Panc1 (cell line): ENCODE measurements at regions not wholly inside any gene's neighbourhood (a gene's known extent, or its start where the extent isn't known, plus 50 kb on each side); places are given as distances from the start of the nearest gene placed in this dataset.

Experiments used
- ATAC-seq: fragments of 200-7000 bp; cut with Tn5 transposase; 2 replicates; pipeline ENCODE4 v1.9.1; 2020; ENCODE audit warnings: mild to moderate bottlenecking, moderate library complexity
- BruUV-seq: library from RNA; stranded (reverse); fragments of 400-500 nt; replicated peaks from 2 replicates; lab custom pipeline; 2021; lab: Mats Ljungman, UMichigan
- CTCF ChIA-PET: fragments of 300-600 bp; sonication (Branson Sonifier 250); formaldehyde crosslinking; loops from one replicate; lab custom pipeline; 2022; ENCODE audit warnings: antibody characterized with exemption; lab: Charles Lee
- POLR2A ChIA-PET: fragments of 300-600 bp; sonication (Branson Sonifier 250); formaldehyde crosslinking; loops from one replicate; lab custom pipeline; 2022; ENCODE audit warnings: antibody characterized with exemption; lab: Charles Lee
- DNase-seq: peaks from one replicate; pipeline ENCODE4 v3.0.0-alpha.2; 2010; ENCODE audit warnings: low read depth, low spot score
- H3K27ac ChIP-seq: 2 replicates; pipeline ENCODE4 v1.5.1; 2011; ENCODE audit warnings: mild to moderate bottlenecking, low read length, inconsistent platforms
- H3K27me3 ChIP-seq: fragments of 200-500 bp; sonication (Bioruptor generic); 2 replicates; pipeline ENCODE4 v1.6.0; 2014; ENCODE audit warnings: low read length, inconsistent platforms; ENCODE audit not compliant: control insufficient read depth, insufficient read depth
- H3K36me3 ChIP-seq: fragments of 200-500 bp; sonication (Bioruptor generic); 2 replicates; pipeline ENCODE4 v1.5.1; 2014; ENCODE audit warnings: inconsistent platforms, mild to moderate bottlenecking, low read length, moderate library complexity; ENCODE audit not compliant: control insufficient read depth, insufficient read depth
- H3K4me1 ChIP-seq: 2 replicates; pipeline ENCODE4 v1.5.1; 2011; ENCODE audit warnings: inconsistent platforms, mild to moderate bottlenecking, low read length, moderate library complexity; ENCODE audit not compliant: control insufficient read depth, insufficient read depth
- H3K4me3 ChIP-seq, 2 experiments: 2 replicates each; pipeline ENCODE4 v1.5.1; 2011 to 2012; ENCODE audit warnings: low read depth in 2 of 2, low read length in 2 of 2, mild to moderate bottlenecking in 2 of 2, inconsistent platforms in 1 of 2, moderate library complexity in 1 of 2
- H3K9me3 ChIP-seq: fragments of 200-500 bp; sonication (Bioruptor generic); 2 replicates; pipeline ENCODE4 v1.5.1; 2014; ENCODE audit warnings: low read depth, mild to moderate bottlenecking, inconsistent platforms, low read length, moderate library complexity; ENCODE audit not compliant: control insufficient read depth, insufficient read depth
- POLR2AphosphoS5 ChIP-seq: IDR thresholded peaks from 2 replicates; pipeline ENCODE4 v1.6.1; 2012; ENCODE audit warnings: mild to moderate bottlenecking, low read depth, low read length, moderate library complexity
- SIN3A ChIP-seq: IDR thresholded peaks from 2 replicates; pipeline ENCODE4 v1.6.1; 2012; ENCODE audit warnings: low read depth, mild to moderate bottlenecking, low read length, moderate library complexity, borderline replicate concordance; ENCODE audit not compliant: insufficient read depth
- TCF7L2 ChIP-seq: IDR thresholded peaks from 2 replicates; pipeline ENCODE4 v1.6.1; 2011; ENCODE audit warnings: mild to moderate bottlenecking, low read depth, low read length, inconsistent platforms
- in situ Hi-C: cut with HindIII; loops from 2 replicates; pipeline ENCODE4 v1.10.0; 2016; ENCODE audit warnings: low sequenced_read_pairs, low pct_unique_long_range_greater_than_20kb
- intact Hi-C: fragments of 100-400 bp; cut with micrococcal nuclease; formaldehyde crosslinking; loops from one replicate; pipeline ENCODE4 v1.10.0; 2022; ENCODE audit not compliant: unreplicated experiment
- TF ChIP-seq, protein P1 (sequence below): fragments of 450-650 bp; IDR thresholded peaks from 2 replicates; pipeline ENCODE4 v1.5.1; 2017; ENCODE audit warnings: mild to moderate bottlenecking
- TF ChIP-seq, protein P2 (sequence below), 2 experiments: IDR thresholded peaks; 2 replicates each; pipeline ENCODE4 v1.6.1; 2011 to 2012; ENCODE audit warnings: low read depth in 2 of 2, control low read depth in 1 of 2, low read length in 1 of 2, mild to moderate bottlenecking in 1 of 2, moderate library complexity in 1 of 2; ENCODE audit not compliant: insufficient read depth in 1 of 2

DNA sequence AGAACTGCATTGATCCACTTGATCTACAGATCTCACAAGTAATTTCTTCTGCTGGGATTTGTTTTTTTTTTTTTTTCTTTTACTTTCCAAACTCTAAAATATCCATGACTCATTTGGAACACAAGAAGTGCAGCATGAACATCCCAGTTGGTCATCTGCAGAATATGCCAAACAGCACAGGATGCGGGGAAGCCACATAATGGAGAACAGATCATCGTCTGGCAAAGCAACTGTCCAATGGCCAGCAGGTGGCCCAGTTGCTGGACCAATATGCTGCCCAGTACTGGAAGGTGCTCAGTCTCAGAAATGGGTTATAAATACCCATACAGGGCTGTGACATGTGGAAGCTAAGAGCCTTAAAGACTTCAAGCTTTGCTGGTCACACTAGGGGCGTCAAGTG lies 221.3 kb upstream of the TAS2R1 start:
- in situ Hi-C loops: no loop called here

DNA sequence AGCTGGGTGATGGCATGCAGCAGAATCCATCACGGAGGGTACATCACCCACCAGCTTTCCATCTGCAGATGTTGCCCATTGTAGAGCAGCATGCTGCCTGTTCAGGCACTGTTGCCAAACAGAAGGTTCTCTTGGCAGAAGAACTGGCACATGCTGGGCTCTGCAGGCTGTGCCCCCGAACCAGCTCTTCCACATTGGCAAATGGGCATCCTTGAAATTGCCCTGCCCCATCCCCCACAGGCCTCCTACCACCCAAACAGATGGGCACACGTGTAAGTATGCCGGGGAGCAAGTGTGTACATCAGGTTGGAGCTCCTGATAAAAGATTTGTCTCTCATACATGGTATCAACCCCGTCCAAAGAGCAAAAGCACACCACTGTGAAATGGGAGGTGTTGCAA lies 220.3 kb upstream of the TAS2R1 start:
- CTCF ChIA-PET: no interaction called here

More for the DNA sequence above, 221.3 kb upstream of the TAS2R1 start:
- Histone ChIP-seq H3K27ac (no peak overlapping the region), H3K27me3 (no peaks in the 10 kb centered on the region), H3K9me3 (no peaks in the 10 kb centered on the region), H3K4me3 (no peak overlapping the region), H3K36me3 (no peaks in the 10 kb centered on the region), H3K4me1 (no peaks in the 10 kb centered on the region)
- intact Hi-C loops: no loop called here
- CTCF ChIA-PET: interaction anchor here (0.5 kb wide), 1 partner anchor 143 kb away, joined by 3 read pairs; no protein-coding TSS in a partner anchor
- no peak for DNase-seq
- POLR2A ChIA-PET: no interaction called here
- TF ChIP-seq SIN3A: no peak
- TF ChIP-seq, protein P1, sequence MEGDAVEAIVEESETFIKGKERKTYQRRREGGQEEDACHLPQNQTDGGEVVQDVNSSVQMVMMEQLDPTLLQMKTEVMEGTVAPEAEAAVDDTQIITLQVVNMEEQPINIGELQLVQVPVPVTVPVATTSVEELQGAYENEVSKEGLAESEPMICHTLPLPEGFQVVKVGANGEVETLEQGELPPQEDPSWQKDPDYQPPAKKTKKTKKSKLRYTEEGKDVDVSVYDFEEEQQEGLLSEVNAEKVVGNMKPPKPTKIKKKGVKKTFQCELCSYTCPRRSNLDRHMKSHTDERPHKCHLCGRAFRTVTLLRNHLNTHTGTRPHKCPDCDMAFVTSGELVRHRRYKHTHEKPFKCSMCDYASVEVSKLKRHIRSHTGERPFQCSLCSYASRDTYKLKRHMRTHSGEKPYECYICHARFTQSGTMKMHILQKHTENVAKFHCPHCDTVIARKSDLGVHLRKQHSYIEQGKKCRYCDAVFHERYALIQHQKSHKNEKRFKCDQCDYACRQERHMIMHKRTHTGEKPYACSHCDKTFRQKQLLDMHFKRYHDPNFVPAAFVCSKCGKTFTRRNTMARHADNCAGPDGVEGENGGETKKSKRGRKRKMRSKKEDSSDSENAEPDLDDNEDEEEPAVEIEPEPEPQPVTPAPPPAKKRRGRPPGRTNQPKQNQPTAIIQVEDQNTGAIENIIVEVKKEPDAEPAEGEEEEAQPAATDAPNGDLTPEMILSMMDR: peak; percentile 37; the same call in 1 of the 2 replicates
- no TSS peak for BruUV-seq
- ATAC-seq: no peak; the same call in 1 of the 2 replicates

More for the DNA sequence above, 220.3 kb upstream of the TAS2R1 start:
- H3K4me1 ChIP-seq: no peaks in the 10 kb centered on the region
- DNase-seq (no peak), ATAC-seq (no peak)
- in situ Hi-C loops: no loop called here
- TF ChIP-seq, protein P1: no peak
- TF ChIP-seq, protein P2, sequence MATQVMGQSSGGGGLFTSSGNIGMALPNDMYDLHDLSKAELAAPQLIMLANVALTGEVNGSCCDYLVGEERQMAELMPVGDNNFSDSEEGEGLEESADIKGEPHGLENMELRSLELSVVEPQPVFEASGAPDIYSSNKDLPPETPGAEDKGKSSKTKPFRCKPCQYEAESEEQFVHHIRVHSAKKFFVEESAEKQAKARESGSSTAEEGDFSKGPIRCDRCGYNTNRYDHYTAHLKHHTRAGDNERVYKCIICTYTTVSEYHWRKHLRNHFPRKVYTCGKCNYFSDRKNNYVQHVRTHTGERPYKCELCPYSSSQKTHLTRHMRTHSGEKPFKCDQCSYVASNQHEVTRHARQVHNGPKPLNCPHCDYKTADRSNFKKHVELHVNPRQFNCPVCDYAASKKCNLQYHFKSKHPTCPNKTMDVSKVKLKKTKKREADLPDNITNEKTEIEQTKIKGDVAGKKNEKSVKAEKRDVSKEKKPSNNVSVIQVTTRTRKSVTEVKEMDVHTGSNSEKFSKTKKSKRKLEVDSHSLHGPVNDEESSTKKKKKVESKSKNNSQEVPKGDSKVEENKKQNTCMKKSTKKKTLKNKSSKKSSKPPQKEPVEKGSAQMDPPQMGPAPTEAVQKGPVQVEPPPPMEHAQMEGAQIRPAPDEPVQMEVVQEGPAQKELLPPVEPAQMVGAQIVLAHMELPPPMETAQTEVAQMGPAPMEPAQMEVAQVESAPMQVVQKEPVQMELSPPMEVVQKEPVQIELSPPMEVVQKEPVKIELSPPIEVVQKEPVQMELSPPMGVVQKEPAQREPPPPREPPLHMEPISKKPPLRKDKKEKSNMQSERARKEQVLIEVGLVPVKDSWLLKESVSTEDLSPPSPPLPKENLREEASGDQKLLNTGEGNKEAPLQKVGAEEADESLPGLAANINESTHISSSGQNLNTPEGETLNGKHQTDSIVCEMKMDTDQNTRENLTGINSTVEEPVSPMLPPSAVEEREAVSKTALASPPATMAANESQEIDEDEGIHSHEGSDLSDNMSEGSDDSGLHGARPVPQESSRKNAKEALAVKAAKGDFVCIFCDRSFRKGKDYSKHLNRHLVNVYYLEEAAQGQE (IDR thresholded peaks at IDR 0.05; ENCODE audit: insufficient read depth in 1 of 2, low read depth in 2 of 2, low read length in 1 of 2): no peak
- no peak for TF ChIP-seq POLR2AphosphoS5
- TF ChIP-seq SIN3A: no peak
- no peak for TF ChIP-seq TCF7L2
- H3K4me3 ChIP-seq: no peak overlapping the region
- intact Hi-C loops: no loop called here
- POLR2A ChIA-PET: no interaction called here
- H3K27ac ChIP-seq: no peak overlapping the region
- no peaks in the 10 kb centered on the region for H3K9me3 ChIP-seq
- BruUV-seq: no TSS peak
- H3K27me3 ChIP-seq: no peaks in the 10 kb centered on the region
- H3K36me3 ChIP-seq: no peaks in the 10 kb centered on the region
